Activated CD8-positive, alpha-beta memory T cell treated with anti-CD3 and anti-CD28 coated beads, Interleukin-2, amount 50 U/mL, for 24 hours (primary cell): ENCODE measurements at regions not wholly inside any gene's neighbourhood (a gene's known extent, or its start where the extent isn't known, plus 50 kb on each side); places are given as distances from the start of the nearest gene placed in this dataset.
"Not testable (repeated sequence)": the region's sequence is repeated elsewhere in the genome, so short reads cannot be mapped to it uniquely, and the experiment has no call there.

ENCODE experiments used
- DNase-seq: peaks from one replicate; pipeline ENCODE4 v3.0.0-alpha.2; 2020; ENCODE audit errors: extremely low read depth

DNA sequence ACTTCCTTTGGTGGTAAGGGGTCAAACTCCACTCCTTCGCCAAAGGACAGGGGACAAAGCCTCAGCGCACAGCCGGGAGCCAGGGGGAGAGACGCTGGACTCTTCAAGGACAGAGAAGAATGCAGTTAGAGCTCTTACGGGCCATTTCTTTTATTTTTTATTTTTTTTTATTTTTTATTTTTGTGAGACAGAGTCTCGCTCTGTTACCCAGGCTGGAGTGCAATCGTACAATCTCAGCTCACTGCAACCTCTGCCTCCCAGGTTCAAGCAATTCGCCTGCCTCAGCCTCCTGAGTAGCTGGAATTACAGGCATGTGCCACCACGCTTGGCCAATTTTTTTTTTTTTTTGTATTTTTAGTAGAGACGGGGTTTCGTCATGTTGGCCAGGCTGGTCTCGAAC, 93.2 kb upstream of the RPH3AL start, which contains the start of gene RFLNB:
TSS of gene RFLNB (minus strand) at position 101 of the 400 bp plus-strand sequence.
- not testable (repeated sequence) for DNase-seq

DNA sequence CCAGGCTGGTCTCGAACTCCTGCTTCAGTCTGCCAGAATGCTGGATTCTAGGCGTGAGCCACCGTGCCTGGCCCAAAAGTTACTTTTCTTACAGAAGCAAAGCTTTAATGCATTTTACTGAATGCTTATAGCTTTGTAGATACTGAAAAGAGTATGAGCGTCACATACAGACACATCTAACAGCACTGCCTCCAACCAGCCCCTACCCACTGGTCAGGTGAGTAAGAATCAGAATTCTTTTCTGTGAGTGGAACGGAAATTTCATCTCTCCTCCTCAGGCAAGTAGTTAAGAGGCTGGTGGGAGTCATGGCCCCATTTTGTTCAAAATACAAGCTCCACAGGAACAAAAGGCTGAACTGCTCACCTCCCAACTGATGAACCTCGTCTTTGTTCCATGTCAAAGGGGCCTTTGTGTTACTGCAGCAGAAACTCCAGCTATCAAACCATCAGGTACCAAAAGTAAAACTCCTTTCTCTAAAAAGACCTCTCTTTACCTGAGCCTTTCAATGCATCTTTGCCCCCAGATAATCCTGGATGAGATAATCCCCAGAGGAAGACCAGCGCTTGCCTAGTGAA, 92.4 kb upstream of the RPH3AL start:
- no peak for DNase-seq

DNA sequence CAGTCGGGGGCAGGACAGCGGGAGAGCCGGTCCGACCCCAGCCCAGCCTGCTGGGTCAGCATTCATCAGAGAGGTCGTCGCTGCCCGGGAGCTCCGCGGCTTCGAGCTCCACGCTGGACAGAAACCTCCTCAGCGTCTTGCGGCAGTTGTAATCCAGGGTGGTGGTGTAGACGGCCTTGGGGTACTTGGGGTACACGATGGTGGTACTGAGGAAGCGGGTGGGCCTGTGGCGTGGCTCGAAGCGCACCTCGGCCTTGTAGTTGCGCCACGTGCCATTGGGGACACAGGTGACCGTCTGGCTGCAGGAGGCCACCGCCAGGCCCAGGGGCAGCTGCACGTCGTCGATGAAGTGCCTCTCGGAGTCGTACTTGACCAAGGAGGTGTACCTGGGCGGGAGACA, 90.5 kb upstream of the RPH3AL start:
- no peak for DNase-seq

DNA sequence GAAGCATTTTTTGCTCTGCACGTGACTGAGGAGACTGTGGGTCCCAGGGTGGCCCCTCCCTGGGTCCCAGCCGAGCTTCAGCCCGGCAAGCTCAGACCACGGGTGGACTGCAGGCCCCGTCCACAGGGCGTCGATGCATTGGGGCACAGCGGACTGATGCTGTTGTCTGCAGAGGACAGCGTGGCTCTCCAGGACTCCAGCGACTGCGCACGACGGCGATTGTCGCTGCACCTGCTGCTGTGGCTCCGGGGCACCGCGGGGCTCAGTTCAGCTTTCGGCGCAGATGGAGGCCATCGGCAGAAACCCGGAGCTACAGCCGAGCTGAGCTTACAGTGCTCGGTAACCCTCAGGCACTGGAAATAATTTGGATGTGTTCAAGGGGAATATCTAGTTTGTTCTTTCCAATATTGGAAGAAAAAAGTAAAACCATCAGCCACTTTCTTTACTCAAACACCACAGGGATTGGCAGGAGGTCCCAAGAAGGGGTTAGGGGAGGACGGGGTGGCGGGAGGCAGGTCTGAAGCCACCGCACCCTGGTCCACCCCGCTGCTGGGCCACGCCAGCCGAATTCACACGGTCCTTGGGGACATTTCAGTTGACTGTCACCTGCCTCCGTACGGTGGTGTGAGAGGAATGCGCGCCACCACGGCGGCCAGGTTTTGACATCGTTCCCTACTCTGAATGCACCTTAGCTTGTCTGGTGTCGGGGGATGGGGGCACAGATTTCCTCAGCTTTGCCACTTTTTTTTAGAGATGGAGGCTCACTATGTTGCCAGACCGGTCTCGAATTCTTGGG, 88.7 kb upstream of the RPH3AL start:
- no peak for DNase-seq

DNA sequence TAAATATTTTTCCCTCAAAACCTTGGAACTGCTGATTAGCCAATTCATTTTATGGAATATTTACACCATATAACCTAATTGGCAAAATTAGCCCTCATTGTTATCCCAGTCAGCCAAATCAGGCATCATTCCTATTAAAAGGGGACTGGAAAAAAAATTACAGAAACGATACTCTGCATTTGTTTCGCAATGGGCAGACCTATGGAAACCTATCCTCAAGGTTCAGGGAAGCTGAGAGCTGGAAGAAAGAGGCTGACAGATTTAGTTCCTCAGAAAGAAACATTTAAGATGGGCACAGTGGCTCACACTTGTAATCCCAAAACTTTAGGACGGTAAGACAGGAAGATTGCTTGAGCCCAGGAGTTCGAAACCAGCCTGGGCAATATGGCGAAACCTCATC, 85.6 kb upstream of the RPH3AL start:
- DNase-seq, result no peak

GRCh38 chr17:437545-437944, 84.9 kb upstream of the RPH3AL start:
- no peak for DNase-seq

DNA sequence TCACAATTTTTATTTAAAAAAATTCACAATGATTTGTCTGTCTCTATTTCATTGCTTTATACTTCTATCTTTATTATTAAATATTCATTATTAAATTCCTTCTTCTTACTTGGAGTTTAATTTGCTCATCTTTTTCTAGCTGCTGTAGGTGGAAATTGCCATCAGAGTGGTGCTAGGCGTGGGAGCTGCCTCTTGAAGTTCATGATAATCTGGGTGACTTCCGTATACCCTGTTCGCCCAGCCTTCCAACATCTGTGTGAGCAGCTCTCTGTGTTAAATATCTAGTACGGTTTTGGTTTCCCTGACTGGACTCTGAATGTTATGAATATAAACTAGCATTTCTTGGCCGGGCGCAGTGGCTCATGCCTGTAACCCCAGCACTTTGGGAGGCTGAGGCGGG, 84.0 kb upstream of the RPH3AL start:
- no peak for DNase-seq

DNA sequence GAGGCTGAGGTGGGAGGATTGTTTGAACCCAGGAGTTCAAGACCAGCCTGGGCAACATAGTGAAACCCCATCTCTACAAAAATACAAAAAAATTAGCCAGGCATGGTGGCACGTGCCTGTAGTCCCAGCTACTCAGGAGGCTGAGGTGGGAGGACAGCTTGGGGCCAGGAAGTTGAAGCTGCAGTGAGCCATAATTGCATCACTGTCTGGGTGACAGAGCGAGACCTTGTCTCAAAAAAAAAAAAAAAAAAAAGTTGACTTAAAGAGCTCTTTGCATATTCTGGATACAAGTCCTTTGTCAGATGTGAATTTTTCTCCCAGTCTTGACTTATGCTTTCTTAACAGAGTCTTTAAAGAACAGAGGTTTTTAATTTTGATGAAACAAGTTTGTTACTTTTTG, 79.9 kb upstream of the RPH3AL start:
- not testable (repeated sequence) for DNase-seq

DNA sequence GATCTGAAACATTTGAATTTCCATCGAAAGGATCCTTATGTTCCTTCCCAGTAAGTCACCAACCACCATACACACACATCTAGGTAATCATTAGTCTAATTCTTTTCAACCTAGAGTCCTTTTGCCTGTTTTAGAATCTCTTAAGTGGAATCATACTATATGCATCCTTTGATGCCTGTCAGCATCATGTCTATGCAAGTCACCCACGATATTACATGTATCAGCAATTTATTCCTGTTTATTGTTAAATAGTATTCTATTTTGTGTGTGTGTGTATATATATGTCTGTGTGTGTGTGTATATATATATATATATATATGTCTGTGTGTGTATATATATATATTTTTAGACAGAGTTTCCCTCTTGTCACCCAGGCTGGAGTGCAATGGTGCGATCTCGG, 78.9 kb upstream of the RPH3AL start:
- DNase-seq, result no peak

- DNase-seq, result no peak
These were observed 77.0 kb upstream of the RPH3AL start for GRCh38 chr17:429589-429988.

DNA sequence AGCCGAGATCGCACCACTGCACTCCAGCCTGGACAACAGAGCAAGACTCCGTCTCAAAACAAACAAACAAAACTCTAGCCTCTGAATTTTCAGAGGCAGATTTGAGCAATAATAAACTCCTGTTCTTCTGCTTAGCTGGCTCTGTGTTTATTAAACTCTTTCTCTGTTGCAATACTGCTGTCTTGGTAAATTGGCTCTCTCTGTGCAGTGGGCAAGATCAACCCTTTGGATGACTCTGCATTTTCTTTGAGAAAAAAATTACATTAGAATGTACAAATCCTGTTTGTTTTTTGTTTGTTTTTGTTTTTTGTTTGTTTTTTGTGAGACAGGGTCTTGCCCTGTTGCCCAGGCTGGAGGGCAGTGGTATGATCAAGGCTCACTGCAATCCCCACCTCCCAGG, 75.8 kb upstream of the RPH3AL start:
- DNase-seq, result no peak

- DNase-seq, result no peak
These were observed 75.3 kb upstream of the RPH3AL start for GRCh38 chr17:427891-428290.

- DNase-seq, result no peak
These were observed 74.7 kb upstream of the RPH3AL start for GRCh38 chr17:427327-427726.

DNA sequence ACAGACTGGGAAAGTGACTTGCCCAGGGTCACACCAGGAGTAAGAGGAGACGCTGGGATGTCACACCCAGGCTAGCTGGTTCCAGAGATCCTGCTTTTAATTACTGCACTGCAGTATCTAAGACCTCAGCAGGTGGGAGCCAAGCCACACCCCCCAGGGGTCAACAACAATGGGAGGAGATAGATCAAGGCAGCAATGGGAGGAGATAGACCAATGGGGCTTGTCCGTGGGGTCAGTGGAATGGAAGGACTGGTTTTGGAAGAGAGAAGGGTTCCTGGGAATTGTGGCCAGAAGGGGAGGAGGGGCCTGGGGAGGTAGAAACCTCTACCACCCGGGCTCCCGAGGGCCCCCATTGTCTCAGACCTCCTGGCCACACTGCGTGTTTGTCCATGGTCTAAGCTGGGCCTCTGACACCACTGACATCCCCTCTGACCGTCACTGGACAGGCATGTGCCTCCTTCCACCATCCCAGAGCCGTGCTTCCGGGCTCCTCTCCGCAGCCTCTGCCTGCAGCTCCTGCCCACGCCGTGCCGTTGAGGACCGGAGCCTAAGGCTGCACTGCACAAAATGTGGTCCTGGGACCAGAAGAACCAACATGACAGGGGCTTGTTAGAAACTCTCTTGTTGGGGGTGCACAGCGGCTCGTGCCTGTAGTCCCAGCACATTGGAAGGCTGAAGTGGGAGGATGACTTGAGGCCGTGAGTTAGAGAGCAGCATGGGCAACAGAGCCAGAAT, 69.8 kb upstream of the RPH3AL start:
- DNase-seq, result no peak

DNA sequence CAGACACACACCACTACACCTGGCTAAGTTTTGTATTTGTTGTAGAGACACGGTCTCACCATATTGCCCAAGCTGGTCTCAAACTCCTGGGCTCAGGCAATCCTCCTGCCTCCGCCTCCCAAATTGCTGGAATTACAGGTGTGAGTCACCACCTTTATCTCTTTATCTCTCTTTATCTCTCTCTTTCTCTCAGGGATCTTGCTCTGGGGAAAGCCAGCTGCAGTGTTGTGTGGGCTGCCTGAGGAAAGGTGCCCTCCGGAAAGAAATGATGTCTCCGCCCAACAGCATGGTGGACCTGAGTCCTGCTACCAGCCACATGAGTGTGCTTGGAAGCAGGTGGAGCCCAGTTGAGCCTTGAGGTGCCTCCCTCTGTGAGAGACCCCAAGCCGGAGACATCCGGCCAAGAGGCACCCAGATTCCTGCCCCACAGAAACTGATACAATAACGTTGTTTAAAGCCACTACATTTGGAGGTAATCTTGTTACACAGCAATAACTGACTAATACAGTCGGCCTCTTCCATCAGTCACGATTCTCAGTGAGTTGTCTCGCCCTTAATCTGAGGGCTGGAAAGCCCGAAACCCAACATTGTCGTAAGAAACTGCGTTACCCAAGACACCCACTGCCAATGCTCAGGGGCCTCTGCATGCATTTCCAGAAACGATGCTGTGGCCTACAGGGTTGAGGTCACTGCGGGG, 68.0 kb upstream of the RPH3AL start:
- DNase-seq, result no peak

DNA sequence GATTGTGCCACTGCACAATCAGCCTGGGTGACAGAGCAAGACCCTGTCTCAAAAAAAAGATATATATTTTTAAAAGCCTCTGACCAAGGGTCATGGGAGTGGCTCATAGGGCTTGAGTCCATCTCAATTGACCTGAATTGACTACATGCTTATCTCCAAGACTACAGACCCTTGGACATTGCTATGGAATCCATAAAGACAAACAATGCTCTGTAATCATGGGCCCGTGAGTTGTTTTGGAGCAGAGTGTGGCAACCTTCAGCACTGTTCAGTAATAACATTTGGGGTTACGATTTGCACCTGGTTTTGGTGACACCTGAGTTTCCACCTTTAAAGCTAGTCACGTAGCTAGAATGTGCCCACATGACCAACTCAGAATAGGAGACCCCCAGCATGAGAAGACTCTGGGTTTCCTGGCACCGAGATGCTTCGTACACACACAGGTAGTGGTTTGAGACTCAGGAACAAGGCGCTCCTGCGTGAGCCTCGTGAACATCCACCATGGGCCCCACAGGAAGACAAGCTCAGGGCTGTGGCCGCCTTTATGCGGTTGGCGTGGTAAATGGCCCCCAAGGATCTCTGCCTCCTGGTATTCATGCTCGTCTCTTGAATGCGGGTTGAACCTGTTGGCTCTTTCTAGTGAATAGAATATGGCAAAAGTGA, 66.6 kb upstream of the RPH3AL start:
- DNase-seq, result no peak

DNA sequence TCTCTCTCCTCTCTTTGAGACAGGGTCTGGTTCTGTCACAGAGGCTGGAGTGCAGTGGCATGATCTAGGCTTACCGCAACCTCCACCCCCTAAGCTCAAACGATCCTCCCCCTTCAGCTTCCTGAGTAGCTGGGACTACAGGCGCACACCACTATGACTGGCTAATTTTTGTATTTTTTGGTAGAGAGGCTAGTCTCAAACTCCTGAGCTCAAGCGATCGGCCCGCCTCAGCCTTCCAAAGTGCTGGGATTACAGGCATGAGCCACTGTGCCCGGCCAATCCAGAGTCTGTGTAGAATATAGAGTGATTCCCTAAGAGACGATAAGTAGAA, 65.8 kb upstream of the RPH3AL start:
- no peak for DNase-seq

DNA sequence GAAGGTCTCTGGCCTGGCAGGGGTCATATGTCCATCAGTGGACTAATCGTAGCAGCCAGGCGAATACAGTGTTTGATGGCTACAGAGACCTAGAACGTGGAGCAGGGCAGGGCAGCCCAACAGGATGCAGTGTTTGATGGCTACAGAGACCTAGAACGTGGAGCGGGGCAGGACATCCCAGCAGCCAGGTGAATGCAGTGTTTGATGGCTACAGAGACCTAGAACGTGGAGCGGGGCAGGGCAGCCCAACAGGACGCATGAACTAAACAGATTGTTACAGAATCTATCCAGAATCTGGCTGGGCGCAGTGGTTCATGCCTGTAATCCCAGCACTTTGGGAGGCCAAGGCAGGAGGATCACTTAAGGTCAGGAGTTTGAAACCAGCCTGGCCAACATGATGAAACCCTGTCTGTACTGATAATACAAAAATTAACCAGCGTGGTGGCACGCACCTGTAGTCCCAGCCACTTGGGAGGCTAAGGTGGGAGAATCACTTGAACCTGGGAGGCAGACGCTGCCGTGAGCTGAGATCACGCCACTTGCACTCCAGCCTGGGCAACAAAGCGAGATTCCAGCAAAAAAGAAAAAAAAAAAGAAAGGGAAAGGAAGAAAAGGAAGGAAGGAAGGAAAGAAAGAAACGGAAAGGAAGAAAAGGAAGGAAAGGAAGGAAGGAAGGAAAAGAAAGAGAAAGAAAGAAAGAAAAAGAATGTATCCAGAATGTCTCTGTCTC, 65.2 kb upstream of the RPH3AL start:
- DNase-seq, result no peak

GRCh38 chr17:416293-417206, 63.9 kb upstream of the RPH3AL start:
- no peak for DNase-seq

- no peak for DNase-seq
These were observed 61.2 kb upstream of the RPH3AL start for GRCh38 chr17:413706-414380.
